ENCODE measurements at regions not wholly inside any gene's neighbourhood (a gene's known extent, or its start where the extent isn't known, plus 50 kb on each side); places are given as distances from the start of the nearest gene placed in this dataset.

DNA sequence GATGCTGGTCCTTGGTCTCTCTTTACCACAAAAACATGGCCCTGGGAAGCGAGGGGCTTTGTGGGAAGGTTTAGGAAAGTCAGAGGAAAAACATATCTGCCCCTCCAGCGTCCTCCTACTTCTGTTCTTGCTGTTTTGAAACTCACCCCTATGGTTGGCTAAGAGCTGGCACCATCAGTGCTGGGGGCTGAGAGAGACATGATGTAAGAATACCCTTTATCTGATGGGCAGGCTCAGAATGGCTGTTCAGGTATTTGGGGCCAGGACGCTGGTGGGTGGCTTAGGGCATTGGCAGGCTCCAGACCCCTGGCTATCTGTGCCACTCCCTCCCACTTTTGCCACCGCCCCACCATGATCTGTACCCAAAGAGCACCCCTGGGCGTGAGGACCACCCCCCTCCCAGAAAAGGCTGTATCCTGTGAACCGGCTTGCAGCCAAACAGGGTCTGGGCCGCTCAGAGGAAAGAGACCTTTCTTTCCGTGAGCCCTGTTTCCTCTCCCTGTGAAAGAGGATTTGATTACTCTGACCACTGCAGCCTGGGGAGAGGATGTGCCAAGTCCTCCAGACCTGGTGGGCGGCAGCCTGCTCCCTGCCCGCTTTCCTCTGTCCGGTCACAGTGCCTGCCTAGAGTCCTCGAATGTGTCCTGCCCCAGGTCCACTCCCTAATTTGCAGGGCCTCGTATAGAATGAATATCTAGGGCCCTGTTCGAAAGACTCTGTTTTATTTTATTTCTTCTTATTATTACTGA lies 61.3 kb upstream of the SLC6A6 start:
- 73 to 79% methylated on average over 12 to 14 of the region's 14 CpGs for WGBS, 2 donors
- H3K27ac ChIP-seq = no peak overlapping the region
- no peaks in the 10 kb centered on the region for H3K9me3 ChIP-seq
- peaks cover 0 to 20% (median 3%) of the 10 kb centered on the region in 3 donors for H3K4me1 ChIP-seq
- H3K36me3 ChIP-seq = no peaks in the 10 kb centered on the region
- H3K27me3 ChIP-seq = peaks cover 0 to 56% (median 0%) of the 10 kb centered on the region in 4 donors
- no peak for TF ChIP-seq POLR2A (IDR thresholded peaks at IDR 0.05)
- TF ChIP-seq, protein P1, sequence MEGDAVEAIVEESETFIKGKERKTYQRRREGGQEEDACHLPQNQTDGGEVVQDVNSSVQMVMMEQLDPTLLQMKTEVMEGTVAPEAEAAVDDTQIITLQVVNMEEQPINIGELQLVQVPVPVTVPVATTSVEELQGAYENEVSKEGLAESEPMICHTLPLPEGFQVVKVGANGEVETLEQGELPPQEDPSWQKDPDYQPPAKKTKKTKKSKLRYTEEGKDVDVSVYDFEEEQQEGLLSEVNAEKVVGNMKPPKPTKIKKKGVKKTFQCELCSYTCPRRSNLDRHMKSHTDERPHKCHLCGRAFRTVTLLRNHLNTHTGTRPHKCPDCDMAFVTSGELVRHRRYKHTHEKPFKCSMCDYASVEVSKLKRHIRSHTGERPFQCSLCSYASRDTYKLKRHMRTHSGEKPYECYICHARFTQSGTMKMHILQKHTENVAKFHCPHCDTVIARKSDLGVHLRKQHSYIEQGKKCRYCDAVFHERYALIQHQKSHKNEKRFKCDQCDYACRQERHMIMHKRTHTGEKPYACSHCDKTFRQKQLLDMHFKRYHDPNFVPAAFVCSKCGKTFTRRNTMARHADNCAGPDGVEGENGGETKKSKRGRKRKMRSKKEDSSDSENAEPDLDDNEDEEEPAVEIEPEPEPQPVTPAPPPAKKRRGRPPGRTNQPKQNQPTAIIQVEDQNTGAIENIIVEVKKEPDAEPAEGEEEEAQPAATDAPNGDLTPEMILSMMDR (IDR thresholded peaks at IDR 0.05) = no peak
- H3K4me3 ChIP-seq = no peak overlapping the region
- DNase-seq = no peak
- intact Hi-C loops (cut with DNase I) = no loop called here

DNA sequence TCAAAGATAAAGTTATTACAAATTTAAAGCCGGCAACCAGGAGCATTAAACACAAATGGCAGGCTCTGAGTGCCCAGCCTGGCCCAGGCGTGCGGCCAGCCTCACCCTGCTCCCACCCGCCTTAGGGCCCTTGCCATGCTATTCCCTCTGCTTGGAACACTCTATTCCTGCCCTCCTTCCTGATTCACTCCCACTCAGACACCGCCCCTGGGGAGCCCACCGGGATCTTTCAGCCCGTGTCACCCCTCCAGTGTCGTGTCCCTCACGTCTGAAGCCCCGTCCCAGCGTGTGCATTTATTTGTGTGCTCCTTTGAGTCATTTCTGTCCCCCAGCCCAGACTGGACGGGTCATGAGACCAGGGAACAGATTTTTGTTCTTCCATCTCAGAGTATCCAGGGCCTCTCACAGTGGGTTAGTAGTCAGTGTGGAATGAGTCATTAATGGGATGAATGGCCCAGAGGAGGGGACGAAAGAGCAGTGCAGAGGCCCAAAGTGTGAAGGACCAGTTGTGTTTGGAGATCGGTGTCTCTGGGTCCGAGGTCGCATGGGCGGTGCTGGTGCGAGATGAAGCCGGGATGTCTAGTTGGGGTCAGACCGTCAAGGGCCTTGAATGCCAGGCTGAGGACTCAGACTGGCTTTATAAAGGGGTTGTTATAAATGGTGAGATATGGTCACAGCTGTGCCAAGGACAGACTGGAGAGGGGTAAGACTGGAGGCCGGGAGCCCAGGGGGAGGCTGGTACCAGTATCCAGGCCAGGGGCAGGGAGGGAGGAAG lies 58.9 kb upstream of the SLC6A6 start:
- Histone ChIP-seq H3K36me3 (no peaks in the 10 kb centered on the region), H3K9me3 (no peaks in the 10 kb centered on the region), H3K4me3 (no peak overlapping the region), H3K27ac (no peak overlapping the region), H3K27me3 (peaks cover 0 to 68% (median 0%) of the 10 kb centered on the region in 4 donors), H3K4me1 (no peaks in the 10 kb centered on the region)
- intact Hi-C loops (cut with DNase I) = no loop called here
- WGBS, 2 donors = 91 to 93% methylated on average over 19 to 21 of the region's 21 CpGs
- DNase-seq = no peak
- TF ChIP-seq, protein P1 (IDR thresholded peaks at IDR 0.05) = no peak
- no peak for TF ChIP-seq POLR2A (IDR thresholded peaks at IDR 0.05)

DNA sequence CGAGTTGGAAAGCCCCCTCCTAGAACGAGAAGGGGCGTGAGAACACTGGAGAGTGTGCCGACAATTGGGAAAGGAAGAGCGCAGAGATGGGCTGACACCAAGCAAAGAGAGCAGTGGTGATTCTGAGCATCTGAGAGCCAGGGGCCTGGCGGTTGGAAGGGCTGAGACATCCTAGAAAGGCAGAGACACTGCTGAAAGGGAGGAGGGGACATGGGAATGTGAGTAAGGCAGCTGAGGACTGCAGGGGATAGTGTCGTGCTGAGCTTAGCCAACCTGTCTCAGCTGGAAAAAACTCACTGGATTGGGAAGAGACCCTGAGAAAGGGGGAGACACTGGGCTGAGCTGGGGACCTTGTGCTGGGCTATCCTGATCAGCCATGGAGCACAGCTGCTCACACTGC lies 58.1 kb upstream of the SLC6A6 start:
- no peak overlapping the region for H3K27ac ChIP-seq
- H3K4me1 ChIP-seq = no peaks in the 10 kb centered on the region
- H3K9me3 ChIP-seq = no peaks in the 10 kb centered on the region
- 63 to 92% methylated on average over 2 to 5 of the region's 7 CpGs for WGBS, 2 donors
- no peaks in the 10 kb centered on the region for H3K36me3 ChIP-seq
- TF ChIP-seq, protein P1 (IDR thresholded peaks at IDR 0.05) = no peak
- TF ChIP-seq POLR2A (IDR thresholded peaks at IDR 0.05) = no peak
- intact Hi-C loops (cut with DNase I) = no loop called here
- H3K4me3 ChIP-seq = no peak overlapping the region
- H3K27me3 ChIP-seq = peaks cover 0 to 68% (median 0%) of the 10 kb centered on the region in 4 donors
- DNase-seq = no peak

DNA sequence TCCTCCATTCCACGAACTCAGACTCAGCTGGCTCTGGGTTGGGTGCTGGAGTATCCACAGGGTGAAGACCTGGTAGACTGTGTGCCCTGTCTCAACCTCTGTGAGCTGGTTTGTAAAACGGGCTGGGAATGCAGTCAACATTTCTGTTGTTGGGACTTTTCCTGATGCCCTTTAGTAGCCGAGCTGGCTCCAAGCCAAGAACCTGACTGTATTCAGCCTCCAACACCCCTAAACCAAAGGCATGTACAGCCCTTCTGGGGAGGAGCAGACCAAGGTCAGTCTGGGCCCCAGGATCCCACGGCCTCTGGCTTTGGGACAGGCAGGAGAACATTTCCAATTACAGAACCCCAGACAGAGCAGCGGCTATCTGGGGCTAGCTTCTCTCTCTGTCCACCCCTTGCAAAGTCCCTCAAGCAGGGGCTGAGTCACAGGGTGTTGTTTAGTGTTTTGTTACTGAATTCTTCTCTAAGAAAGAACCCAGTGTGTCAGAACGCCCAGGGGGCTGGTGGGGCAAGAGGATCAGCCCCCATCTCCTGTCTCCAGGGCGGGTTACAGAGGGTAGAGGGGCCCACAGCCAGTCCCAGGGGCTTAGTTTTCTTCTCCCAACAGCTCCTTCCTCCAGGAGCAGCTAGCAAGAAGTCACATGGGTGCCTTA lies 56.8 kb upstream of the SLC6A6 start:
- Histone ChIP-seq H3K9me3 (no peaks in the 10 kb centered on the region), H3K27ac (no peak overlapping the region), H3K4me1 (no peaks in the 10 kb centered on the region), H3K36me3 (no peaks in the 10 kb centered on the region), H3K27me3 (peaks cover 0 to 66% (median 0%) of the 10 kb centered on the region in 4 donors), H3K4me3 (no peak overlapping the region)
- TF ChIP-seq, protein P1 (IDR thresholded peaks at IDR 0.05) = no peak
- TF ChIP-seq POLR2A (IDR thresholded peaks at IDR 0.05) = no peak
- DNase-seq = no peak
- intact Hi-C loops (cut with DNase I) = no loop called here
- 54 to 60% methylated on average over 3 to 6 of the region's 7 CpGs for WGBS, 2 donors

DNA sequence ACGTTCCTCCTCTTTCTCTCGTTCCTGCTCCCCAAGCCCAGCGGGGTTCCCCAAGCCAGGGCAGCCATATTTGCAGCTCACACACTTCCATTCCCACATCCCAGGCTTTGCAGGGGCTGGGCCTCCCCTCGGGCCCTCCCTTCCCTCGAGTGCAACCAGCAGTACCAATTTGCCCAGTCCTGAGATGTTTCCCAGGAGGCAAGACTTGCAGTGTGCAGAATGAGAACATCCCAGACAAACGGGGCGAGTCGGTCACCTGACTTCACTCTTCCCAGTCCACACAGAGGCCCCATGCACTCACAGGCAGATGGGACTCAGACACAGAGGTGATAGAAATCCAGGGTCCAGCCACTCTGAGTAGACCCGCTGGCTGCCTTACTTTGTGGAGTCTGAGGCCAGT lies 56.2 kb upstream of the SLC6A6 start:
- Histone ChIP-seq H3K4me3 (no peak overlapping the region), H3K4me1 (no peaks in the 10 kb centered on the region), H3K9me3 (no peaks in the 10 kb centered on the region), H3K36me3 (no peaks in the 10 kb centered on the region), H3K27ac (no peak overlapping the region), H3K27me3 (peaks cover 0 to 66% (median 0%) of the 10 kb centered on the region in 4 donors)
- 89 to 93% methylated on average over 3 of the region's 9 CpGs for WGBS, 2 donors
- intact Hi-C loops (cut with DNase I) = no loop called here
- no peak for DNase-seq
- TF ChIP-seq, protein P1 (IDR thresholded peaks at IDR 0.05) = no peak
- no peak for TF ChIP-seq POLR2A (IDR thresholded peaks at IDR 0.05)
